Cerebellar cortex (tissue), 1 donor: ENCODE measurements at regions not wholly inside any gene's neighbourhood (a gene's known extent, or its start where the extent isn't known, plus 50 kb on each side); places are given as distances from the start of the nearest gene placed in this dataset.

ENCODE experiments used
- DNase-seq: peaks from one replicate; pipeline ENCODE4 v3.0.0-alpha.2; 2015; ENCODE audit warnings: low spot score

DNA sequence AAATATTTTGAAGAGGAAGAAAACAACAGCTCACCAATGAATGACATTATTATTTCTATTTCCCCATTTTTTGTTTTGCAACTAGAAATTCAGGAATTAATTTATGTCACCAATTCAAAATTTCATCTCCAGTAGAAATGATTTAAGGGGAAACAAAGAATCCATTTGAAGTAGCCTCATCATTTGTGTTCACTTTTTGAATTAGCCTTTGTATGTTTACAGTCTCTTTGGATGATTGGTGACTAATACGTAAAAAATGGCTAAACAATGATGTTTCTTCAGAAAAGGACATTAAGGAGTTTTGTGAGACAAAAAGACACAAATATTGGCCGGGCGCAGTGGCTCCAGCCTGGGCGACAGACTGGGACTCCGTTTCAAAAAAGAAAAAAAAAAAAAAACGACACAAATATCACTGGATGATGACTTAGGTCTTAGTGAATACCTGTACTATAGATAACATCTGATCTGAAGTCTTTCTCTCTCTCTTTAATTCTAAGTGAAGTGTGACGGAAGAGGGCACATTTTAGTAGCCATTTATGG is 313.2 kb downstream of the PIK3C3 start:
- no peak for DNase-seq

DNA sequence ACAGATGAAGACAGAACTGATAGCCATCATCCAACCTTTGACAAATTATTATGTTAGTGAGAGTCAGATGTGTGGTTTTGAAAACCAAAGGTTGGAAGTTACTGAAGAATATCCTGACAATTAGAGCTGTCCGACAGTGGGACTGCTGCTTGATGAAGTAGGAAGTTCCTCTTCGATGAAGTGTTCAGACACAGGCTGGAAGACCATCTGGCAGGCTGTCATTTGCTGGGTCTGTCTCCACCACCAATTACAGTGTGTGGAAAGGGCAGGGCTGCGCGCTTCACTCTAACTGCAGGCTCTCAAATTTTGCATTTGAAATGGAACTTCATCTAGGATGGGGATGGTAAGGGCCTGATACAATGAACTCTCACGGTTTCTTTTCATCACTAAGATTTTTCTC is 313.8 kb downstream of the PIK3C3 start:
- DNase-seq: peak; percentile 75

DNA sequence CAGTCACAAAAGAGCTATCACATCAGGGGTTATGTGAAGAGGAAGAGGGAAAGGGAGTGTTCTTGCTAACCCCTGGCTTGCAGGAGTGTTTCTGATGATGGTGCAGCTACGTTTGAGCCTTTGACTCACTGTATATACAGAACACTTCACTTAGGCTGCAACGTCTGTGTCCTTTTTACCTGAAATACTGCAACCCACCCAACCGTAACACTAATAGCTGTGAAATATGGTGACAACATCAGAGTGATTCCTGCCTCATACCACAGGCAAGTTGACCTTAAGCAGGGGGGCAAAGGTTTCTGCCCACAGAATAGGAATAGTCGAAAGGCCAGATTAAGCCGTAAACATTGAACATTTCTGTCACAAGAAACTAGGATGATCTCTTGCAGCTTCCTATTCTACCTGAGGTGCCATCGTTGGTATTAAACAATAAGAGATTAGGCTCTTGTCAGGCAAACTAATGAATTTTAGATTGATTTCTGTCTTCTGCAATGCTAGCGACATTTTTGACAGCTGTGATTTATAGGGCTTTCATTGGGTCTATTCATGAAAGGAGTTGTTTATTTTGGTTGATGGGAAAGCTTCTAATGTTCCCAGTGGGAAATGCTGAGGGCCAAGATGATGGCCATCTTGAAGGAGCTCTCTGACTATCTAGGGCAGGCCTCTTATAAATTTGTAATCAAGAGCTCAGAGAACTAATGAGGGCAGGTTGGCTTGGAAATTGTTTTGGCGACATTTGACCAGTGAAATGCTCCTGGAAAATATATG is 316.8 kb downstream of the PIK3C3 start:
- DNase-seq: no peak

DNA sequence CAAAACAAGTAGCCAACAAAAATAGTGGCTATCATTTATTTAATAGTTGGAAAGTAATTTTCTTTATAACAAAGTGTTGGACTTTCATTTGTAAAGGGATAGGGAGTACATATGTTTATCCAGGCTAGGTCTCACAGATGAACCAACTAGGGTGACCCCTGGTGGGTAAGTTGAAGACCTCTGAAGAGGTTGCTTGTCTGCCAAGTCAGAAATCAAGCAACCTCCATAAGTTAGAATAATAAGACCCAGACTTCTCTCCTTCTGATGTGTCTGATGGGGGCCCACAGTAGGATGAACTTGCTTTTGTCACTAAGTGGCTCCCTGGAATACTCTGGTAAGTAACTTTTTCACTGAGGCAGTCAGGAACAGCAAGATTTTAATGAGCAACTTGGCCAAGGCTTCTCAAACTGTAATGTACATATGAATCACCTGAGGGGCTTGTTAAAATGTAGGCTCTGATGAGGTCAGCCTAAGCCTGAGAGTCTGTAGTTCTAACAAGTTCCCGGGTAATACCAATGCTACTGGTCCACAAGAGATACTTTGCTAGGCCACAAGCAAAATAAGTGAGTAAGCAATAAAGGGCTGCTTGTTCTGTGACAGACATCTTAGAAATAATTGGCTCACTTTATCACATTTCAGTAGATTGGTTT is 319.6 kb downstream of the PIK3C3 start:
- DNase-seq: peak; percentile 24

DNA sequence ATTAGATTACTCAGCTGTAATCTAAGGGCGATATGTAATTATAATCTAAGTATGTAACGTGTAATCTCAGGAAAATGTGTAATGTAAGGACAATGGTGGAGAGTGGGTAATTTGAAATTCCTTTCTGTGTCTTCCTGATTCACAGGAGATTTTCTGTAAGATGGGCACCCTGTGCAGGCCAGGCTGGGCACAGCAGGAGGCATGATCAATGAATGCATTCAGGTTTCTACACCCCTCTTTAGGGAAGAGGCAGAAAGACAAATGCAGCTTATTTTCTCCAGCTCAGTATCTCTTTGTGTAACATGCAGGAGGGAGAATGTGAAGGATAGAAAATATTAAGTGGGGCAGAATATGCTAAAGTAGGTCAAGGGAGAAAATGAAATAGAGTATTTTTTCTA is 320.1 kb downstream of the PIK3C3 start:
- no peak for DNase-seq

DNA sequence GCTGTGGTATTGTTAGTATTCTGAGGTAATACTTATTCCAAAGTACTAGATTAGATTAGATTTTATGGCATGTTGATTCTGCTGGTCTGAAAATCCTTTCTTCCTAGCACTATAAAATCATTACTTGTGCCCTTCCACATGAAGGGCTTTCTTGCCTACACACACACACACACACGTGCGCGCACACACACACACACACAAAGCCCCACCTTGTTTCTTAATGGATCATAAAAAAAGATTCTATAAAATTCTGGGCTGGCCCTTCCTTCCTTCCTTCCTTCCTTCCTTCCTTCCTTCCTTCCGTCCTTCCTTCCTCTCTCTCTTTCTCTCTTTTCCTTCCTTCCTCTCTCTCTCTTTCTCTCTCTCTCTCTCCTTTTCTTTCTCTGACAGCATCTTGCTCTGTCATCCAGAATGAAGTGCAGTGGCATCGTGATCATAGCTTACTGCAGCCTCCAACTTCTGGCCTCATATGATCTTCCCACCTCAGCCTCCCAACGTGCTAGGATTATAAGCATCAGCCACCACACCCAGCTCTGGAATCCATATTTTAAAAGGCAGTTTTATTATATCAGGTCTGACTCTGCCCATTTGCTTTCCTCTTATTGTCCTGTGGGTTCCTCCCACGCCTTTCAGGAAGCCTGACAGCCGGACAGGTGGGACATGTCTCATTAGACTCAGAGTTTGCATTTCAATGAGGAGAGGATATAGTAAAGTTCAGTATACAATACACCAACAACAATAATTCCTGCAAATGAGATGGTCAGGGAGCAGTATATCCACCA is 321.1 kb downstream of the PIK3C3 start:
- DNase-seq: no peak

DNA sequence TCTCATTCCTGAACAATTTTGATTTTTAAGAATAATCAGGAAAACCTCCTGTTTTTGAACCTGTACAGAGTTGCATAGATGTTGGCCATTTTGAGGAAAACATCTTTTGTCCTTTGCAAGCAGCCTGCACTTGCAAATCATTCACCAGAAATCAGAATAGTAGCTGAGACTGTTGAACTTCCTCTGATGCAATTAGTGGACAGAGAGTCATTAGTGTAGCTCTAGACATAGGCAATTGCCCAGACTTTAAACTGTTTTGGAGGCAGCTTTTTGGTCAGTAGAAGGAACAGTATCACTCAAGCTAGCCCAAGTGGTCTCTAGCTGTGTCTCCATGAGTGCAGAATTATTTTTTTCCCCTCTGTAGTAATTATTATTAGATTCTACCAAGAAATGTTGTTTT is 326.1 kb downstream of the PIK3C3 start:
- DNase-seq: no peak

DNA sequence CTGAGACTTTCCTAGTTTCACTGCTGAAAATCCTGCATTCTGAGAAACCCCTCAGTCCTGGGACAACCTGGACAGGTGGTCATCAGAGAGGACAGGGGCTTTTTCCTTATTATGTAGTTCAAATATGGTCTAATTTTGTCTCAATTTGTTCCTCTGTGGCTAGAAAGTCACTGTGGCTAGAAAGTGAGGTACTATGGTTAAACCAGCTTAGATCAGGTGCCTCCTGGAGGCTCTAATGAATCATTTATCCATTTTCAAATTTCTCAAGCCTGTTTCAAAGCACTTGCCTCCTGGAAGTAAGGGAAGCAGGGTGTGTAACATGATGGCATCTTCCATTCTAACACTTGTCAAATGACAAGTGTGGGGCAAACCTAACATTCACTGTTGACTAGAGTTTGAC is 326.8 kb downstream of the PIK3C3 start:
- DNase-seq: no peak

DNA sequence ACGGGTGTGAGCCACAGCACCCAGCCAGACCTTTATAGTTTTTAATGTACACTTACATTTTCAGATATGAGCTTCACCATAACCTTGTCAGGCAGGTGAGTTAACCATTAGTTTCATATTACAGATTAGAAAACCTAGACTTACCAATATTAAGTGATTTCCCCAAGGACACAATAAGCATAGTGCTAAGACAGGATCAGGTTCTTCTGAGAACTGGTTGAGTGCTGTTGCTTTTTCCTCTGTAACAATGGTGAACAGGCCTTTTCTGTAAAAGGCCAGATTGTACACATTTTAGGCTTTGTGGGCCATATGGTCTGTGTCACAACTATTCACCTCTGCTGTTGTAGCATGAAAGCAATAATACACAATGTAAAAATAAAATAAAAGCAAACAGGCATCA is 332.0 kb downstream of the PIK3C3 start:
- peak; percentile 89 for DNase-seq

DNA sequence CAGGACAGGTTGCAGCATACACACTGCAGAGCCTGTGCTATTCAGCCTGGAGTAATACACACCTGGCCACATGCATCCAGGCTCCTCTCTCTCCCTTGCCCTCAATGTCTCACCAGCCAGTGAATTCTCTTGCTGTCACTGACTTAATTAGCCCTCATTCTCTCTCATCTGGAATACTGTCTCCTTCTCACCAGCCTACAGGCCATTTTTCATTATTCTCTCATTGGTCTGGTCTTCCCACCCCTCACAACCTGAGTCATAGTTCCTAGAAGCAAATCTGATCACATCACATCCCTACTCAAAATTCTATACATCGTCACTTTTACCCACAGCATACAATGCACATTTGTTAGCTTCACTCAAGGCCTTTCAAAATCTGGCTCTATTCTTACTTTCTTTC is 333.1 kb downstream of the PIK3C3 start:
- DNase-seq: no peak

DNA sequence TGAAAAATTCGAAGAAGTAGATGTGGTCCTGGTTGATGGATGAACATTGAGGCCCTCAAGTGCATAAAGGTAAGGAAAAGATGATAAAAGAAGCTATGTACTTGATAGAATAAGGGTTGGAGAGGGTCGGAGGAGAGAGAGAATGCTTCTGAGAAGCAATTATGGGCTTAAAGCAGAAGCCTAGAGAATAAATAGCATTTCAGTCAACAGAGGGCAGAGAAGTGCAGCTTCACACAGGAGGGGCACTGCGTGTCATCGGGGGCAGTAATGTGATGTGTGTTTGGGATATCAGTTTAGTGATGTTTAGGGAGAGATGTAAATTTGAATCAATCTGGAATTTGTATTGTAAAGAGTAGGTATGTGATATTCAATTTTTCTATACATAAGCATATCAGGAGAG is 334.5 kb downstream of the PIK3C3 start:
- peak; percentile 20 for DNase-seq

DNA sequence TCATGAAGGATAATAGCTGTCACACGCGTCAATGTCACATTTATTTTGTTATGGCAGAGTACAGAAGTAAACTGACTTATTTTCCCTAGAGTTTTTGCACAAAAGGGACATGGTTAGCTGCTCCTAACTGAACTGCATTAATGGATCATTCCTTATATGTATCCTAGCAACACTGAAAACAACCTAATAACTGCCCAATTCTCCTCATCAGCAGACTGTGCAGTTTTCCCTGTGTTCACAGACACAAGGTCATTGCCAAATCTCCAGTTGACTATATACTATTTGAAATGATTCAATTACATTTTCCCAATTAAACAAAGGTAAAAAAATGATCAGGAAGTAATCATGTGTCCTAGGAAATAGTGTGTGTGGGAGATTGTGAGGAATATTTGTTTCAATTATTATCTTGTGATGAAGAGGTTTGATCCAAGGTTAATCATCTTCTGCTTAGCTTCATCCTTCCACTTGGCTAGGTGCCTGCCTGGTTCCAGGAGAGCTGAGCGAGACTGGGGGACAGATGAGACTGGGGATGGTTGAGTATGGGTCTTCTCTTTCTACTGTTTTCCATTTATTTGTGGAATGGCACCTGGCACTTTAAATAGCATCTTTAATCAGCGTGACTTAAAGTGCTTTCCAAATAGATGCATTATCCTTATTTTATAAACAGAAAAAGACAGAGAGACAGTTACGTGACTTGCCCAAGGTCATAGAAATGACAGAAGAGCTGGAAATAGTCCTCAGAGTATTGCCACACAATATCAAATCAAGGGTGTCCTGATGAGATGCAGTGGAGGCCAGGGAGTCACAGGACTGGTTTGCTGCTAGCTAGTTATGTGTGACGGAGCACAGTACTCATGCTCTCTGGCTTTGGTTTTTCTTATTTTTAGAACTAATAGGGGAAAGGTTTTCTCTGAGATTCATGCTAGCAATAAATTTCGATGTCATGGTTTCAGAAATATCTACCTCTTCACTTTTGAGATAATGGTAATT is 335.6 kb downstream of the PIK3C3 start:
- peak; percentile 16 for DNase-seq

DNA sequence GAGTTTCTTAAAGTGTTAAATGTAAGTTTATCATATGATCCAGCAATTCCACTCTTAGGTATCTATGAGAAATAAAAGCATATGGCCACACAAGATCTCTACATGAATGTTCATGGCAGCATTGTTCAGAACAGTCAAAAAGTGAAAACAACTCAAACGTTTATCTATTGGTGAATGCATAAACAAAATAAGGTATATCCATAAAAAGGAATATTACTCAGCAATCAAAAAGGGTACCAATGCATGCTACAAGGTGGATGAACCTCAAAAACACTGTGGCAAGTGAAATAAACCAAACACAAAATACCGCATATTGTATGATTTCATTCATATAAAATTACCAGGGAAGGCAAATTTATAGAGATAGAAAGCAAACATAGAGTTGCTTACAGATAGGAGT is 337.6 kb downstream of the PIK3C3 start:
- no peak for DNase-seq

DNA sequence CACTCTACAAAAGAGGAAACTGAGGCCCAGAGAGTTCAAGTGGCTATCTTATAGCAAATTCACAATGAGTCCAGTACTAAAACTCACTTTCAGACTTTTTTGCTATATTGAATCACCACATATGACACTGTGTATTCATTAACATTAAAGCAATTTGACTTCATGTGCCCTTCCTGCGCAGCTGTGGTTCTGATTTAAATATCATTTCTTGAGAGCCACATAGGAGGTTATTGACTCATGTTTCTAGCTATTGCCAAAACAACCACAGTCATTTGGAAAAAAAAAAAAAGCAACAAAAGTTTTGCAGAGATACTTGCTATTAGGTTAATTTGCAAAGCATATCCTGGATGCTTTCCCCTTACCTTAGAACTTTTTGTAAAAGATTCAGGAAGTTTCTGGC is 341.2 kb downstream of the PIK3C3 start:
- DNase-seq: no peak

DNA sequence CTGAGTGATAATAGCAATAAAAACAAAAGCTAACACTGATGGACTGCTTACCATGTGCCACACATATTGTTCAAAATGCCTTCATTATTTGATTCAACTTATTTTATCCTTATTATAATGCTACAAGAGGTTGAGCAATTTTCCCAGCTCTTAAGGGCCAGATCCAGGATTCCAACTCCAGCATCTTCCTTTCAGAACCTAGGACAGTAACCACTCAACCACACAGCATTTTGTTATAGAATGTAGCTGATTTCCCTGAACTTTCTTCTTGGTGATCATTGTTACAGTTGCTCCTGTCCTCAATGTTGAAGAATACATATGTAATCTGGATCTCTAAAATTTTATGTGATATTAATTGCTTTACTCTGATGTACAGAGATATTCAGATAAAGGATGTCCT is 341.7 kb downstream of the PIK3C3 start:
- no peak for DNase-seq

DNA sequence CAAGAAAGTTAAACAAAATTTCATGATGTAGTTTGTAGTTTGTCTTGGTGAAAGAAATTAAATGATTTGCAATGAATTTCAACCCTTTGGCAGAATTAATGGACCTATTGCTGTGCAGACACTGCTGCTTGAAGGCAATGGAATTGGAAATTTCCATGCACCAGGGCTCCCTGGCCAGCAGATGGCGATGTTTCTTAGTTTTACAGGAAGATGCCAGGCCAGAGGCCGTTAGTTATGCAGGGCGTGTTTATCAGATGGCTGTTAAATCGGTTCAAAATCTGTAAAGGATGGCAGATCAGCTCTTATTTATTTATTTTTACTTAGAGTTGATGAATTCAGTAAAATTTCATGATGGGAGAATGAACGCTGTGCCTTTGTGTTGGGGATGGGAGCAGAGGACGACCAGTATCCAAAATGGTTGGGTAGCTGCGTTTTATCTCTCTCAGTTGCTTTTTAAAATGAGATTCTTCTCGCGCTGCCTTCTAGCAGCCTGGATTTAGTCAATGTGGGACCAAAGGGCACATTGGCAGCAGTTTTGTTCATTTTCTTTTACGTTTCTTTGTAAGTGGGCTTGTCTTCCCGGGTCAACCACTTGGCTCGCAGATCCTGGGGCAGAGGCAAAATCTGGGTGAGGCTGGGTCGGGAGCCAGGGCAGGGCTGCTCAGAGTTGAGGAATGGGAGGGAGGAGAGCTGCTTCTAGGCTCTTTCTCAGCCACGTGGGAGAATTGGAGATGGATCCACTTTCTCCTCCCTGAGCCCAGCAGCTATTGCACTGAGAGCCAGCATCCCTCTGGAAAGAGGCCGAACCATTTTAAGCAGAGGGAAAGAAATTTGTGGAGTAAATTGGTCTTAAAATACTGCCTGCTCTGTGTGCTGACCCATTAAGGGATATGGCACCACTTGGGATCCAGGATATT is 344.0 kb downstream of the PIK3C3 start:
- DNase-seq: peak; percentile 98

DNA sequence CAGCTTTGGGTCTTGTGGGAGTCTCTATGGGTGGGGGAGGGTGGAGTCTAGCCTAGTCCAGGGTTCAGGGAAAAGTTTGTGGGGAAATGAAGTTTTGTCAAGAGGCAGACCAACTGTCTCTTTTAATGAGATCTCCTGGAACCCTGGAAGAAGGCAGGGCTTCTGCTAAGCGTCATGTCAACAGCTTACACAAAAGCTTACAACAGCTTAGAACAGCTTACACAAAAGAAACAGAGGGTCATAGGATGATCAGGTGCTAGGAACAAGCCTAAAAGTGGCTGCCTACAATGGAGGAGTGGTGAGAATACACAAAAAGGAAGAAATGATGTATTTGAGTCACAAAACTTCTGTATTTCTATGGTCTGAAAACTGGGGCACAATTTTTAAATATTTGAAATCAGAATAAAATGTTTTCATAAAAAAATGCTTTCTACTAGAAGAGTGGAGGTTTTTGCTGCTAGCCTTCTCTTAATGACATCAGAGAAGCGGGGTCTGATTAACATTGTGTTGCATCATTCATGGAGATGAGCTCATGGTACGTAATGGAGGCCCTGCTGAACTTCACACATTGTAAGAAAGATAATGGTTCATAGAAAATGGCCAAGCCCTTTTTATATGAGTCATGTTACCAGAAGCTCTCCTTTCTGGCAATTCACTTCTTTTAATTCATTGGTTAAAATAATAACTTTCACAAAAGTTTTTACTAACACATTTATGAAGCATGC is 351.0 kb downstream of the PIK3C3 start:
- DNase-seq: no peak

DNA sequence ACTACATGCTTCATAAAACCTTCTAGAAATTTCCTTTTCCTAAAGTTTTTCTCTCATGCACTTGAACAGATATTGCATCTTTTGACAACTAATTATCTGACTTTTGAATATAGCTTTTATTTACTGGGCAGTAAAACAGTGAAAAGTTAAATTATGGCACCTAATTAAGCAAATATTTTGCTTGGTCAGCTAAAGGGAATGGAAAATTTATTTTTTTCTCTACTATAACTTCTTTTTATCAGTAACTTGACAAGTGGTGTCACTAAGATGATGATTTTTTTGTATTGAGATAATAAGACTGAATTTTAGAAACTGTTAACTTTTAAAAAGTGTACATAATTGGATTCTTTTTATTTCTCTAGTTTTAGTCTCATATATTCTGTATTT is 351.6 kb downstream of the PIK3C3 start:
- no peak for DNase-seq

DNA sequence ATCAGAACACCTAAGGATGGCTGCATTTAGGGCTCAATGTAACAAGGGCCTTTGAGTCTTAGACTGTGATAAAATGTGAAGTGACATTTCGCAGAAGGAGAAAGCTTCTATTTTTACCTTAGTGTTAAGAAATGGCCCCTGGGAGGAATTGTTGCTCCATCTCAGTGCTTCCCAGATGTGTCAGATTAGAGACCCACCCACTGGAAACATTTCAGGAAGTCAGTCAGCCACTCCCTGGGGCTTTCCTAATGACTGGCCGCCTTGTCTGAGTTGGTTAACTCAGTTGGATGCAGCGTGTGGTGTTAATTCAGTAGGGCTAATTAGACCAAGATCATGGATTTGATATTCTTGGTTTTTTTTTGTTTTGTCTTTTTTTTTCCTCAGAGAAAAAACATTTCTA is 355.9 kb downstream of the PIK3C3 start:
- DNase-seq: no peak

DNA sequence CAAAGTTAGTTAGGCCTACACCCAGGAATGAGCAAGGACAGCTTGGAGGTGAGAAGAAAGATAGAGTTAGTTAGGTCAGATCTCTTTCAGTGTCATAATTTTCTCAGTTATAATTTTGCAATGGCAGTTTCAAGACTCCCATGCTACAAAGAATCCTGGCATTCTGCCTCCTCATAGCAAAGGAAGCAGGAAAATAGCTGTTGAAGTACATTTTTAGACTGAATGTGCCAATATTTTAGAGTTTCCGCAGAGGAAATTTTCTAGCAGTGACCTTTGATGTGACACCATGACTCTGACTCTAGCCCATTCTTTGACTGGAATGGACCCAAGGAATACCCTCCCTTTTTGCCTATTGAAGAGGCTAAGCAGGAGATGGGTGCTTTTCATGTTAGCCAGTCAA is 371.7 kb downstream of the PIK3C3 start:
- DNase-seq: no peak
